HepG2 (cell line): ENCODE measurements at regions not wholly inside any gene's neighbourhood (a gene's known extent, or its start where the extent isn't known, plus 50 kb on each side); places are given as distances from the start of the nearest gene placed in this dataset.
A peak's percentile ranks its signal among the peaks of the same experiment; 100 is the strongest.

Experiments used
- ATAC-seq: fragments of 200-7000 bp; cut with Tn5 transposase; 3 replicates; pipeline ENCODE4 v1.9.1; 2020; ENCODE audit warnings: mild to moderate bottlenecking, moderate library complexity
- BruUV-seq: library from RNA; stranded (reverse); fragments of 400-500 nt; replicated peaks from 2 replicates; lab custom pipeline; 2021; lab: Mats Ljungman, UMichigan
- CTCF ChIA-PET: fragments of 300-600 bp; formaldehyde crosslinking; extraction: SDS; loops from one replicate; lab custom pipeline; 2021; ENCODE audit warnings: low total read pairs, inconsistent platforms, low intra/inter-chr PET ratio; lab: Yijun Ruan, JAX
- POLR2A ChIA-PET: fragments of 350-600 bp; sonication (Branson Sonifier 250); formaldehyde crosslinking; loops from one replicate; lab custom pipeline; 2020; ENCODE audit warnings: antibody characterized with exemption, inconsistent platforms; lab: Yijun Ruan, JAX
- DNase-seq: peaks from one replicate; pipeline ENCODE4 v3.0.0-alpha.2; 2015; ENCODE audit warnings: low spot score
- FAIRE-seq: peaks from 3 replicates; lab custom pipeline; 2011; peaks lifted over from hg19 to GRCh38; lab: Jason Lieb, UNC
- H2AFZ ChIP-seq: one replicate; pipeline ENCODE4 v1.6.1; 2011; ENCODE audit warnings: low read length, inconsistent platforms
- H3K27ac ChIP-seq: fragments of 300-600 bp; 3 replicates; pipeline ENCODE4 v1.8.0; 2011; ENCODE audit warnings: mixed run types, mild to moderate bottlenecking, mixed read lengths, low read length, inconsistent platforms; ENCODE audit not compliant: insufficient read depth; ENCODE audit errors: extremely low read length
- H3K27me3 ChIP-seq, 2 experiments: fragments of 200-600 bp in 1 of 2; 2 replicates in 1 of 2; 3 replicates in 1 of 2; pipeline versions ENCODE4 v1.6.0 to v1.8.0; 2011; ENCODE audit warnings: low read length in 2 of 2, mild to moderate bottlenecking in 2 of 2, moderate library complexity in 2 of 2, inconsistent platforms in 1 of 2; ENCODE audit not compliant: insufficient read depth in 2 of 2, control insufficient read depth in 1 of 2
- H3K36me3 ChIP-seq, 2 experiments: fragments of 200-600 bp in 1 of 2; replicated peaks in 1 of 2; 2 replicates in 1 of 2; 3 replicates in 1 of 2; pipeline versions ENCODE4 v1.5.1 to v1.8.0; 2011; ENCODE audit warnings: low read length in 2 of 2, inconsistent platforms in 1 of 2; ENCODE audit not compliant: insufficient read depth in 2 of 2, control insufficient read depth in 1 of 2
- H3K4me1 ChIP-seq: 2 replicates; pipeline ENCODE4 v1.5.1; 2012; ENCODE audit warnings: low read length, inconsistent platforms; ENCODE audit not compliant: insufficient read depth
- H3K4me2 ChIP-seq: 2 replicates; pipeline ENCODE4 v1.6.0; 2011; ENCODE audit warnings: low read depth, low read length, inconsistent platforms
- H3K4me3 ChIP-seq, 3 experiments: fragments of 200-600 bp in 1 of 3; sonication (generic), shearing (Covaris generic) in 1 of 3; replicated peaks in 1 of 3; 2 replicates each; pipeline ENCODE4 v1.5.1; 2011 to 2016; ENCODE audit warnings: low read length in 3 of 3, inconsistent platforms in 2 of 3, low read depth in 2 of 3, mild to moderate bottlenecking in 2 of 3, control low read depth in 1 of 3, mixed read lengths in 1 of 3; ENCODE audit not compliant: insufficient read depth in 1 of 3
- H3K79me2 ChIP-seq: one replicate; pipeline ENCODE4 v1.6.1; 2011; ENCODE audit warnings: low read length, inconsistent platforms; ENCODE audit not compliant: insufficient read depth
- H3K9ac ChIP-seq: 2 replicates; pipeline ENCODE4 v1.6.0; 2011; ENCODE audit warnings: mild to moderate bottlenecking, low read depth, low read length, inconsistent platforms; ENCODE audit not compliant: insufficient read depth
- H3K9me3 ChIP-seq: 2 replicates; pipeline ENCODE4 v1.5.1; 2012; ENCODE audit warnings: mild to moderate bottlenecking, low read length
- H4K20me1 ChIP-seq: 2 replicates; pipeline ENCODE4 v1.6.0; 2011; ENCODE audit warnings: inconsistent platforms, mild to moderate bottlenecking, low read length, moderate library complexity; ENCODE audit not compliant: insufficient read depth
- CEBPB ChIP-seq: IDR thresholded peaks from 2 replicates; pipeline ENCODE4 v1.6.1; 2011; ENCODE audit warnings: low read depth, low read length, improper control_type of control experiment, borderline replicate concordance
- ERF ChIP-seq: IDR thresholded peaks from 2 replicates; pipeline ENCODE4 v1.6.1; 2018; ENCODE audit warnings: missing biosample characterization, missing genetic modification reagents
- HOXA3 ChIP-seq: sonication (generic); formaldehyde crosslinking; IDR thresholded peaks from 2 replicates; pipeline ENCODE4 v1.5.0; 2020; ENCODE audit warnings: missing genetic modification reagents
- MIXL1 ChIP-seq: IDR thresholded peaks from 2 replicates; pipeline ENCODE4 v1.6.1; 2016
- PHF21A ChIP-seq: sonication (generic); formaldehyde crosslinking; IDR thresholded peaks from 2 replicates; pipeline ENCODE4 v1.5.0; 2020; ENCODE audit warnings: mild to moderate bottlenecking, missing genetic modification reagents
- RAD21 ChIP-seq: fragments of 450-650 bp; formaldehyde crosslinking; IDR thresholded peaks from 2 replicates; pipeline ENCODE4 v1.5.0; 2020; ENCODE audit warnings: mild to moderate bottlenecking
- SALL1 ChIP-seq: sonication (generic); formaldehyde crosslinking; IDR thresholded peaks from 2 replicates; pipeline ENCODE4 v1.8.0; 2022; ENCODE audit warnings: mild to moderate bottlenecking, missing genetic modification reagents
- STAG1 ChIP-seq: sonication (generic); formaldehyde crosslinking; IDR thresholded peaks from 2 replicates; pipeline ENCODE4 v1.4.0; 2020; ENCODE audit warnings: missing genetic modification reagents
- ZBTB44 ChIP-seq: sonication (generic); formaldehyde crosslinking; IDR thresholded peaks from 2 replicates; pipeline ENCODE4 v1.4.0; 2020; ENCODE audit warnings: missing genetic modification reagents
- ZNF678 ChIP-seq: sonication (generic); formaldehyde crosslinking; IDR thresholded peaks from 2 replicates; pipeline ENCODE4 v1.4.0; 2020; ENCODE audit warnings: mild to moderate bottlenecking, missing genetic modification reagents
- WGBS: methylation state at CpG from one replicate; pipeline ENCODE4 v1.1.6; 2017; ENCODE audit warnings: low lambda C conversion rate; 5-methylcytosine and 5-hydroxymethylcytosine counted together
- in situ Hi-C: cut with HindIII; loops from 2 replicates; pipeline ENCODE4 v1.10.0; 2017; ENCODE audit warnings: low pct_unique_long_range_greater_than_20kb; ENCODE audit not compliant: extremely low pct_ligation_motif_present
- intact Hi-C: fragments of 100-400 bp; cut with micrococcal nuclease; formaldehyde crosslinking; loops from one replicate; pipeline ENCODE4 v1.10.0; 2022; ENCODE audit not compliant: unreplicated experiment
- TF ChIP-seq, protein P1 (sequence below): sonication (generic); formaldehyde crosslinking; IDR thresholded peaks from 2 replicates; pipeline ENCODE4 v1.4.0; 2020; ENCODE audit warnings: missing genetic modification reagents, borderline replicate concordance
- TF ChIP-seq, protein P2 (sequence below): sonication (generic); formaldehyde crosslinking; conservative IDR thresholded peaks from 2 replicates; pipeline ENCODE4 v1.8.0; 2022; ENCODE audit warnings: missing genetic modification reagents
- TF ChIP-seq, protein P3 (sequence below): sonication (generic); formaldehyde crosslinking; IDR thresholded peaks from 2 replicates; pipeline ENCODE4 v1.5.0; 2020; ENCODE audit warnings: mild to moderate bottlenecking, missing genetic modification reagents, moderate library complexity
- TF ChIP-seq, protein P4 (sequence below): sonication (generic); formaldehyde crosslinking; IDR thresholded peaks from 2 replicates; pipeline ENCODE4 v1.8.1; 2023; ENCODE audit warnings: missing genetic modification reagents, mild to moderate bottlenecking, borderline replicate concordance

DNA sequence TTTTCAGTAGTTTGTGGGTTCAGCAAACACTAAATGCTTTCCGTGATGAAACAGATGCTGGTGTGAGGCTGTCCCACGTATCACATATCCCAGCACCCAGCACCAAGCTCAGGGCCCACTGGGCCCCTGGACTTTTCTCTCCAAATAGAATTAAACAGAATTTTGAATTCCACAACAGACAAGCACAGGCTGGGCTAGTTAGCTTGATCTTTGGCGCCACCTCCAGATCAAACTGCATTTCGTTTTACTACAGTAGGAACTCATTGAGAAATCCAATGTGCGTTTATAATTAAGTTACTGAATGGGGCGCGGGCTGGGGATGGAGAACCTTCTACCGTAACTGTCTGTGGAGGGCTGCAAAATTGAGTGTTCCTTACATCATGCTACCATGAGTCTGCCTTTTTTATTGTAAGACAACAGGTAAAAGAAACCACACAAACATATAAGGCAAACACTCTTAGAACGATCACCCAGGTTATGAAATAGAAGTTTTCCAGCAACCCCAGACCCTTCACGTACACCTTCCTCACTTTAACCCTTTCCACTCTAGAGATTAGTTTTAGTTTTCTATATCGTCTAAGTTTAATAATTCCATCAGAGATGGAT lies 107.8 kb downstream of the ZFP64 start:
- POLR2A ChIA-PET: no interaction called here
- peak; percentile 55; the same call in 1 of the 2 replicates for TF ChIP-seq MIXL1
- TF ChIP-seq, protein P1, sequence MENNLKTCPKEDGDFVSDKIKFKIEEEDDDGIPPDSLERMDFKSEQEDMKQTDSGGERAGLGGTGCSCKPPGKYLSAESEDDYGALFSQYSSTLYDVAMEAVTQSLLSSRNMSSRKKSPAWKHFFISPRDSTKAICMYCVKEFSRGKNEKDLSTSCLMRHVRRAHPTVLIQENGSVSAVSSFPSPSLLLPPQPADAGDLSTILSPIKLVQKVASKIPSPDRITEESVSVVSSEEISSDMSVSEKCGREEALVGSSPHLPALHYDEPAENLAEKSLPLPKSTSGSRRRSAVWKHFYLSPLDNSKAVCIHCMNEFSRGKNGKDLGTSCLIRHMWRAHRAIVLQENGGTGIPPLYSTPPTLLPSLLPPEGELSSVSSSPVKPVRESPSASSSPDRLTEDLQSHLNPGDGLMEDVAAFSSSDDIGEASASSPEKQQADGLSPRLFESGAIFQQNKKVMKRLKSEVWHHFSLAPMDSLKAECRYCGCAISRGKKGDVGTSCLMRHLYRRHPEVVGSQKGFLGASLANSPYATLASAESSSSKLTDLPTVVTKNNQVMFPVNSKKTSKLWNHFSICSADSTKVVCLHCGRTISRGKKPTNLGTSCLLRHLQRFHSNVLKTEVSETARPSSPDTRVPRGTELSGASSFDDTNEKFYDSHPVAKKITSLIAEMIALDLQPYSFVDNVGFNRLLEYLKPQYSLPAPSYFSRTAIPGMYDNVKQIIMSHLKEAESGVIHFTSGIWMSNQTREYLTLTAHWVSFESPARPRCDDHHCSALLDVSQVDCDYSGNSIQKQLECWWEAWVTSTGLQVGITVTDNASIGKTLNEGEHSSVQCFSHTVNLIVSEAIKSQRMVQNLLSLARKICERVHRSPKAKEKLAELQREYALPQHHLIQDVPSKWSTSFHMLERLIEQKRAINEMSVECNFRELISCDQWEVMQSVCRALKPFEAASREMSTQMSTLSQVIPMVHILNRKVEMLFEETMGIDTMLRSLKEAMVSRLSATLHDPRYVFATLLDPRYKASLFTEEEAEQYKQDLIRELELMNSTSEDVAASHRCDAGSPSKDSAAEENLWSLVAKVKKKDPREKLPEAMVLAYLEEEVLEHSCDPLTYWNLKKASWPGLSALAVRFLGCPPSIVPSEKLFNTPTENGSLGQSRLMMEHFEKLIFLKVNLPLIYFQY: 0 out of 2 replicates have a peak, but pooled peaks have one; percentile 56
- TF ChIP-seq ERF (CRISPR knock-in tag): 0 out of 2 replicates have a peak, but pooled peaks have one; percentile 26
- TF ChIP-seq, protein P2, sequence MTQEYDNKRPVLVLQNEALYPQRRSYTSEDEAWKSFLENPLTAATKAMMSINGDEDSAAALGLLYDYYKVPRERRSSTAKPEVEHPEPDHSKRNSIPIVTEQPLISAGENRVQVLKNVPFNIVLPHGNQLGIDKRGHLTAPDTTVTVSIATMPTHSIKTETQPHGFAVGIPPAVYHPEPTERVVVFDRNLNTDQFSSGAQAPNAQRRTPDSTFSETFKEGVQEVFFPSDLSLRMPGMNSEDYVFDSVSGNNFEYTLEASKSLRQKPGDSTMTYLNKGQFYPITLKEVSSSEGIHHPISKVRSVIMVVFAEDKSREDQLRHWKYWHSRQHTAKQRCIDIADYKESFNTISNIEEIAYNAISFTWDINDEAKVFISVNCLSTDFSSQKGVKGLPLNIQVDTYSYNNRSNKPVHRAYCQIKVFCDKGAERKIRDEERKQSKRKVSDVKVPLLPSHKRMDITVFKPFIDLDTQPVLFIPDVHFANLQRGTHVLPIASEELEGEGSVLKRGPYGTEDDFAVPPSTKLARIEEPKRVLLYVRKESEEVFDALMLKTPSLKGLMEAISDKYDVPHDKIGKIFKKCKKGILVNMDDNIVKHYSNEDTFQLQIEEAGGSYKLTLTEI: no peak
- TF ChIP-seq ZNF678 (CRISPR knock-in tag): no peak
- TF ChIP-seq PHF21A (CRISPR knock-in tag): no peak
- TF ChIP-seq CEBPB: 0 out of 2 replicates have a peak, but pooled peaks have one; percentile 27
- TF ChIP-seq STAG1 (CRISPR knock-in tag): peak; percentile 97
- TF ChIP-seq SALL1 (CRISPR knock-in tag): no peak
- 0 out of 2 replicates have a peak, but pooled peaks have one; percentile 17 for TF ChIP-seq ZBTB44 (CRISPR knock-in tag)
- TF ChIP-seq HOXA3 (CRISPR knock-in tag): no peak
- TF ChIP-seq, protein P3, sequence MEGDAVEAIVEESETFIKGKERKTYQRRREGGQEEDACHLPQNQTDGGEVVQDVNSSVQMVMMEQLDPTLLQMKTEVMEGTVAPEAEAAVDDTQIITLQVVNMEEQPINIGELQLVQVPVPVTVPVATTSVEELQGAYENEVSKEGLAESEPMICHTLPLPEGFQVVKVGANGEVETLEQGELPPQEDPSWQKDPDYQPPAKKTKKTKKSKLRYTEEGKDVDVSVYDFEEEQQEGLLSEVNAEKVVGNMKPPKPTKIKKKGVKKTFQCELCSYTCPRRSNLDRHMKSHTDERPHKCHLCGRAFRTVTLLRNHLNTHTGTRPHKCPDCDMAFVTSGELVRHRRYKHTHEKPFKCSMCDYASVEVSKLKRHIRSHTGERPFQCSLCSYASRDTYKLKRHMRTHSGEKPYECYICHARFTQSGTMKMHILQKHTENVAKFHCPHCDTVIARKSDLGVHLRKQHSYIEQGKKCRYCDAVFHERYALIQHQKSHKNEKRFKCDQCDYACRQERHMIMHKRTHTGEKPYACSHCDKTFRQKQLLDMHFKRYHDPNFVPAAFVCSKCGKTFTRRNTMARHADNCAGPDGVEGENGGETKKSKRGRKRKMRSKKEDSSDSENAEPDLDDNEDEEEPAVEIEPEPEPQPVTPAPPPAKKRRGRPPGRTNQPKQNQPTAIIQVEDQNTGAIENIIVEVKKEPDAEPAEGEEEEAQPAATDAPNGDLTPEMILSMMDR (CRISPR knock-in tag): peak; percentile 95
- TF ChIP-seq RAD21 (CRISPR knock-in tag): peak; percentile 94
- TF ChIP-seq, protein P4, sequence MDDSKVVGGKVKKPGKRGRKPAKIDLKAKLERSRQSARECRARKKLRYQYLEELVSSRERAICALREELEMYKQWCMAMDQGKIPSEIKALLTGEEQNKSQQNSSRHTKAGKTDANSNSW (CRISPR knock-in tag): no peak

More for the DNA sequence above, 107.8 kb downstream of the ZFP64 start:
- Histone ChIP-seq H3K36me3 (peaks cover 0 to 5% of the 10 kb centered on the region in 2 experiments; a peak in 2 of 5 replicates), H3K4me2 (no peak overlapping the region), H4K20me1 (no peaks in the 10 kb centered on the region), H2AFZ (no peak overlapping the region), H3K79me2 (no peaks in the 10 kb centered on the region), H3K27me3 (no peaks in the 10 kb centered on the region), H3K4me1 (peaks cover 12% of the 10 kb centered on the region; the same call in 1 of the 2 replicates), H3K4me3 (no peak overlapping the region), H3K27ac (no peak overlapping the region), H3K9ac (no peak overlapping the region), H3K9me3 (peaks cover 27% of the 10 kb centered on the region)
- in situ Hi-C loops: loop anchor here (5.0 to 25.0 kb wide), 4 partner anchors 281 to 1096 kb away; partner anchors contain the start of gene SALL4
- CTCF ChIA-PET: interaction anchor here (1.5 to 3.0 kb wide), 5 partner anchors 117 to 459 kb away, joined by 7 to 42 read pairs (median 18); no protein-coding TSS in a partner anchor
- WGBS: 39% methylated on average over 11 of the region's 11 CpGs
- ATAC-seq: peak; percentile 90
- no TSS peak for BruUV-seq
- intact Hi-C loops: loop anchor here (1.0 to 2.0 kb wide), 6 partner anchors 117 to 711 kb away; no protein-coding TSS in a partner anchor
- DNase-seq: peak; percentile 73
- peak; percentile 76 for FAIRE-seq
